ENCODE measurements at regions not wholly inside any gene's neighbourhood (a gene's known extent, or its start where the extent isn't known, plus 50 kb on each side); places are given as distances from the start of the nearest gene placed in this dataset.

- TF ChIP-seq CTCF (IDR thresholded peaks at IDR 0.05), result no peak
- Mint-ChIP-seq H3K4me1 (ENCODE audit: unreplicated experiment) (no peaks in the 10 kb centered on the region), H3K27ac (ENCODE audit: unreplicated experiment) (no peak overlapping the region), H3K4me3 (ENCODE audit: unreplicated experiment) (no peak overlapping the region), H3K36me3 (ENCODE audit: unreplicated experiment) (no peaks in the 10 kb centered on the region), H3K27me3 (ENCODE audit: unreplicated experiment) (no peaks in the 10 kb centered on the region), H3K9me3 (ENCODE audit: unreplicated experiment) (no peaks in the 10 kb centered on the region)
- DNase-seq (ENCODE audit: extremely low spot score, unreplicated experiment), result no peak
Observed at GRCh38 chr2:194253528-194254259, 1403.3 kb upstream of the SLC39A10 start.

- Mint-ChIP-seq H3K36me3 (ENCODE audit: unreplicated experiment) (no peaks in the 10 kb centered on the region), H3K4me1 (ENCODE audit: unreplicated experiment) (no peaks in the 10 kb centered on the region), H3K9me3 (ENCODE audit: unreplicated experiment) (no peaks in the 10 kb centered on the region), H3K27me3 (ENCODE audit: unreplicated experiment) (peaks cover 5% of the 10 kb centered on the region), H3K27ac (ENCODE audit: unreplicated experiment) (no peak overlapping the region), H3K4me3 (ENCODE audit: unreplicated experiment) (no peak overlapping the region)
- no peak for TF ChIP-seq CTCF (IDR thresholded peaks at IDR 0.05)
- DNase-seq (ENCODE audit: extremely low spot score, unreplicated experiment), result no peak
Observed at GRCh38 chr2:194252127-194252526, 1404.9 kb upstream of the SLC39A10 start.

GRCh38 chr2:194232600-194232999 is 1424.4 kb upstream of the SLC39A10 start:
- H3K36me3 Mint-ChIP-seq (ENCODE audit: unreplicated experiment), result no peaks in the 10 kb centered on the region
- H3K9me3 Mint-ChIP-seq (ENCODE audit: unreplicated experiment), result no peaks in the 10 kb centered on the region
- no peak overlapping the region for H3K4me3 Mint-ChIP-seq (ENCODE audit: unreplicated experiment)

GRCh38 chr2:194223218-194223617 is 1433.8 kb upstream of the SLC39A10 start:
- no peaks in the 10 kb centered on the region for H3K9me3 Mint-ChIP-seq (ENCODE audit: unreplicated experiment)
- H3K27ac Mint-ChIP-seq (ENCODE audit: unreplicated experiment), result no peak overlapping the region
- DNase-seq (ENCODE audit: extremely low spot score, unreplicated experiment), result no peak

More at GRCh38 chr2:194232600-194232999, 1424.4 kb upstream of the SLC39A10 start:
- H3K27me3 Mint-ChIP-seq (ENCODE audit: unreplicated experiment), result peaks cover 20% of the 10 kb centered on the region
- no peak overlapping the region for H3K27ac Mint-ChIP-seq (ENCODE audit: unreplicated experiment)
- TF ChIP-seq CTCF (IDR thresholded peaks at IDR 0.05), result no peak
- no peak for DNase-seq (ENCODE audit: extremely low spot score, unreplicated experiment)
- no peaks in the 10 kb centered on the region for H3K4me1 Mint-ChIP-seq (ENCODE audit: unreplicated experiment)

More at GRCh38 chr2:194223218-194223617, 1433.8 kb upstream of the SLC39A10 start:
- H3K4me3 Mint-ChIP-seq (ENCODE audit: unreplicated experiment), result no peak overlapping the region
- H3K36me3 Mint-ChIP-seq (ENCODE audit: unreplicated experiment), result no peaks in the 10 kb centered on the region
- no peaks in the 10 kb centered on the region for H3K4me1 Mint-ChIP-seq (ENCODE audit: unreplicated experiment)
- peaks cover 17% of the 10 kb centered on the region for H3K27me3 Mint-ChIP-seq (ENCODE audit: unreplicated experiment)
- TF ChIP-seq CTCF (IDR thresholded peaks at IDR 0.05), result no peak

Data from osteocyte (in vitro differentiated cells).